ENCODE measurements at regions not wholly inside any gene's neighbourhood (a gene's known extent, or its start where the extent isn't known, plus 50 kb on each side); places are given as distances from the start of the nearest gene placed in this dataset.

DNA sequence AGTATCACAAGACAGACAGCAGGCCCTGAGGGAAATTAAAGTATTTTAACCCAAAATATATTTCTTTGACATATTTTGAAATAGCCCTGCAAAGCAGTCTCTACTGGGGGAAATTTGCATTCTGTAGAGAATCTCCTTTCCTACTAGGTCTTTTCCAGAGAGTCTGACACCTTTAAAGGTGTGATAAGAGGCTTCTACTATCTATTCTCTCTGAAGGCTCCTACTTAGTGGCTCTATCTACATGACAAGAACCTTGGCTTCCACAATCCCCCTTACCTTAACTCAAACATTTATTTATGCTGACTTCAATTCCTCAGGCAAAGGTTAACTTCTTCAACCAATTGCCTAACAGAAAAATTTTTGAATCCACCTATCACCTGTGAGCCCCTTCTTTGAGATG, 174.6 kb upstream of the GALNT5 start:
- H3K4me3 ChIP-seq (ENCODE audit: low read depth, low read length): no peak overlapping the region
- no peak for DNase-seq (ENCODE audit: low read depth)
- TF ChIP-seq, protein P1, sequence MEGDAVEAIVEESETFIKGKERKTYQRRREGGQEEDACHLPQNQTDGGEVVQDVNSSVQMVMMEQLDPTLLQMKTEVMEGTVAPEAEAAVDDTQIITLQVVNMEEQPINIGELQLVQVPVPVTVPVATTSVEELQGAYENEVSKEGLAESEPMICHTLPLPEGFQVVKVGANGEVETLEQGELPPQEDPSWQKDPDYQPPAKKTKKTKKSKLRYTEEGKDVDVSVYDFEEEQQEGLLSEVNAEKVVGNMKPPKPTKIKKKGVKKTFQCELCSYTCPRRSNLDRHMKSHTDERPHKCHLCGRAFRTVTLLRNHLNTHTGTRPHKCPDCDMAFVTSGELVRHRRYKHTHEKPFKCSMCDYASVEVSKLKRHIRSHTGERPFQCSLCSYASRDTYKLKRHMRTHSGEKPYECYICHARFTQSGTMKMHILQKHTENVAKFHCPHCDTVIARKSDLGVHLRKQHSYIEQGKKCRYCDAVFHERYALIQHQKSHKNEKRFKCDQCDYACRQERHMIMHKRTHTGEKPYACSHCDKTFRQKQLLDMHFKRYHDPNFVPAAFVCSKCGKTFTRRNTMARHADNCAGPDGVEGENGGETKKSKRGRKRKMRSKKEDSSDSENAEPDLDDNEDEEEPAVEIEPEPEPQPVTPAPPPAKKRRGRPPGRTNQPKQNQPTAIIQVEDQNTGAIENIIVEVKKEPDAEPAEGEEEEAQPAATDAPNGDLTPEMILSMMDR (IDR thresholded peaks at IDR 0.05; ENCODE audit: insufficient read depth, low read length): no peak

DNA sequence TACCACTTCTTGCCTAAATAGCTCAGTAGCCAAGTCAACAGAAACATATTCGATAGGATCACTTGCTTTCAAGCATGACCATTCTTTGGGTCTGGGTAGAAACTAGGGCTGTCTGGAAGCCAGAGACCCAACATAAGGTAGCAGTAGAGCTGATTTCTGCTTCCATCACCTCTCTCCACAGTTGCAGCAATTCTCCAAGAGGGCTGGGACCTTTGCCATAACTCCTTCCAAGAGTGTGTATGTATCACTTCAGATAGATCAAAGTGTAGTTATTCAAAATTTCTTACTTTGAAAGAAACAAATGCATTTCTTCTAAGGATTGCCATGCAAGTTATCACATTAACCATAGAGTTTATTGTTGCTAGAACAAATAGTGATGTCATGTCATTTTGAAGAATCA, 172.0 kb upstream of the GALNT5 start:
- no peak overlapping the region for H3K4me3 ChIP-seq (ENCODE audit: low read depth, low read length)
- TF ChIP-seq, protein P1 (IDR thresholded peaks at IDR 0.05; ENCODE audit: insufficient read depth, low read length): no peak
- DNase-seq (ENCODE audit: low read depth): peak; percentile 15

DNA sequence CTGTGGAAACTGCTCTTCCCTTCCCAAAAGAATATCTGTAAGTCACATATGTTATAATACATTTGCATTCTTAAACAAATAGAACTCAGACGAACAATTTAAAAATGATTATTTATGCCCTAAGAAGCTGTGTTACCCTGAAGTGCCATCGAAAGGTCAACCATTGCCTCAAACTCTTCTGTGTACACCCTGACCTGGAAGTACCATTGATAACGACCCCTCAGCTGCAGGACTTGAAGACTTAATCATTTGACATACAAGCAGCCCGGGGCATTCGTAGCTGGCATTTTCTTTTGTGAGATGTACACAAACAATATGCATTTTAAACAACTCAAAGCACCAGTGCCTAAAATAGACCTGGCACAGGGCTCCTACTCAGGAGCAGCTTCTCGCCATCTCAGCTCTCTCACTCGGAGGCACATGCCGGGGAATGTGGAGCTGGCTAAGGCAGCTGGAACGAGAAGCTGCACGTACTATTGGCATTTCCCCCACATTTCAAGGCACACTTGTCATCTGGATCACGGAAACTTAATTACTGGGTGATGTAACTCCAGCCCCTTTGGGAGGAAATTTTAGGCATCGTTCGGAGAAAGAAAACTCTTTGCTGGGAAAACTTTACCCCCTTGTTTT, 170.0 kb upstream of the GALNT5 start:
- no peak overlapping the region for H3K4me3 ChIP-seq (ENCODE audit: low read depth, low read length)
- DNase-seq (ENCODE audit: low read depth): peak; percentile 78
- TF ChIP-seq, protein P1 (IDR thresholded peaks at IDR 0.05; ENCODE audit: insufficient read depth, low read length): no peak

DNA sequence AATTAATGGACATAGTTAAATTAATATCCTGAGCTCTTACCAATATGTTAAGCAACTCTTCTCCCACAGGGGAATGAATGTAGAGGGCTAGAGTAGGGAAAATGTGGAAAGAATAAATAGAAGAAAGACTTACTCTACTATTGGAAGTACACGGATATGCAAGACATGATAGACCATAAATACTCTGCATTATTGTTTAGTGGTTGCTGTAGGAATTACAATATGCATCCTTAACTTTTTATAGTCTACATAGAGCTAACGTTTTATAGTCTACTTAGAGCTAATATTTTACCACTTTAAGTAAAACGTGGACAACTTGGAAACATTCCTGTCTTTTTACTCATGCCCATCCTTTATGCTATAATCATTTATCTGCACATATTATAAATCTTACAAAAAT, 163.8 kb upstream of the GALNT5 start:
- no peak for DNase-seq (ENCODE audit: low read depth)
- TF ChIP-seq, protein P1 (IDR thresholded peaks at IDR 0.05; ENCODE audit: insufficient read depth, low read length): no peak
- H3K4me3 ChIP-seq (ENCODE audit: low read depth, low read length): no peak overlapping the region

DNA sequence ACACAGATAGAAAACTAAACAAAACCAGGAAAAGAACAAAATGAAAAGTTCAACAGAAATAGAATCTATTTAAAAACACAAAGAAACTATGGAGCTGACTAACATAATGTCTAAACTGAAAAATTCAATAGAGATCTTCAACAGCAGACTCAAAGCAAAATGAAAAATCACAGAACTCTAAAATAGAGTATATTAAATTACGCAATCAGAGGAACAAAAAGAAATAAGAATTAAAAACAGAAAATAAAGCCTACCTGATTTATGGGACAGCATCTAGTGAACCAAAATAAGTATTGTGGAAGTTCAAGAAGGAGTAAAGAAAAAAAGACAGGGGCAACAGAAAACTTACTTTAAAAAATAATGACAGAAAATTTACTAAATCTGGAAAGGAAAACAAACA, 152.1 kb upstream of the GALNT5 start:
- DNase-seq (ENCODE audit: low read depth): no peak
- no peak overlapping the region for H3K4me3 ChIP-seq (ENCODE audit: low read depth, low read length)
- TF ChIP-seq, protein P1 (IDR thresholded peaks at IDR 0.05; ENCODE audit: insufficient read depth, low read length): no peak

DNA sequence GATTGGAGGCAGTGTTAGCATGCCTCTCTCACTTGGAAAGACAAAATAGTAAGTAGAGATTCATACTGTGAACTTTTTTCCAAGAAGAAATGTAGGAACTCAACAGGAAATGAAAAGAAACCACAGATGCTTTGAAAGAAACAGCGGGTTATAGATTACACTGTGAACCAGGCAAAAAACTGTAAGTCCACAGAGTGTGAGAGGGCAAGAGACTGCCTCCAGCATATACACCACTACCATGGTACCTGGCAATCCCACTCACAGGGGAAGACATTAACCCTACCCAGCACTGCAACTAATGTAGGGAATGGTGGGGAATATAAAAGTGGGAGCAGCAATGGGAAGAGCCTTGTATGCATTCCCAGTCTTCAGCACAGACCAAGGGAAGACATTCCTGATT, 150.6 kb upstream of the GALNT5 start:
- no peak for DNase-seq (ENCODE audit: low read depth)
- H3K4me3 ChIP-seq (ENCODE audit: low read depth, low read length): no peak overlapping the region
- TF ChIP-seq, protein P1 (IDR thresholded peaks at IDR 0.05; ENCODE audit: insufficient read depth, low read length): no peak

DNA sequence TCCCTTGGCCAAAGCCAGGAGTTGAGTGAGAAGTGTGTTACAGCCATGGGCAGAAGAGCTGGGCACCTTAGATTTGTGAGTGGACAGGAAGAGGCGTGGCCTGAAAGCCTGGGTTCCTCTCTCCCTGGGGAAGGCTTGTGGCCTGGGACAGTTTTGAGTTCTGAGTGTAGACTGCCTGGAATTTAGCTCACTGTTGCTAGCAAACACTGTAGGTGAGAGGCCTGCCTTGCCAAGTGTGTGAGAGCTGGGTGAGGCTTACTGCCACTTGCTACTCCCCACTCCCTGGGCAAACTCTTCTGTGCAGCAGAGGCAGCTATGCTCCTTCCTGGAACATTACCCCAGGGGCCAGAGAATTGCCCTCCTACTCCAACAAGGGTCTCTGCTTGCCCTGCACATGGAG, 150.0 kb upstream of the GALNT5 start:
- H3K4me3 ChIP-seq (ENCODE audit: low read depth, low read length): no peak overlapping the region
- no peak for DNase-seq (ENCODE audit: low read depth)
- TF ChIP-seq, protein P1 (IDR thresholded peaks at IDR 0.05; ENCODE audit: insufficient read depth, low read length): no peak

Measured in fibroblast of the aortic adventitia (primary cell).